Thyroid gland (tissue), 4 donors: ENCODE measurements at regions not wholly inside any gene's neighbourhood (a gene's known extent, or its start where the extent isn't known, plus 50 kb on each side); places are given as distances from the start of the nearest gene placed in this dataset.

Experiments used
- CTCF ChIP-seq, 6 experiments: fragments of 200-600 bp in 3 of 6; fragments of 450-650 bp in 3 of 6; sonication (generic) in 3 of 6; IDR thresholded peaks; one replicate each; pipeline ENCODE4 v1.5.1; 2016 to 2019; ENCODE audit warnings: antibody characterized with exemption in 6 of 6, mild to moderate bottlenecking in 2 of 6, inconsistent platforms in 1 of 6, moderate library complexity in 1 of 6
- POLR2A ChIP-seq, 2 donors: fragments of 450-650 bp; IDR thresholded peaks; one replicate each; pipeline ENCODE4 v1.6.1; 2017; ENCODE audit warnings: antibody characterized with exemption in 2 of 2, mild to moderate bottlenecking in 2 of 2, moderate library complexity in 1 of 2

- TF ChIP-seq CTCF (IDR thresholded peaks at IDR 0.05): no peak
- no peak for TF ChIP-seq POLR2A (IDR thresholded peaks at IDR 0.05)
These were observed 540.5 kb downstream of the CD83 start for GRCh38 chr6:14658030-14658429.
